Parathyroid adenoma (tissue), 2 donors: ENCODE measurements at regions not wholly inside any gene's neighbourhood (a gene's known extent, or its start where the extent isn't known, plus 50 kb on each side); places are given as distances from the start of the nearest gene placed in this dataset.

Experiments used
- H2AFZ ChIP-seq: fragments of 300-600 bp; sonication (generic); one replicate; pipeline ENCODE4 v1.7.0; 2017; ENCODE audit warnings: antibody characterized with exemption, mild to moderate bottlenecking
- H3K27ac ChIP-seq: fragments of 300-600 bp; sonication (generic); one replicate; pipeline ENCODE4 v1.7.0; 2017
- H3K27me3 ChIP-seq: fragments of 300-600 bp; sonication (generic); one replicate; pipeline ENCODE4 v1.7.0; 2017; ENCODE audit warnings: low read length; ENCODE audit not compliant: control insufficient read depth, insufficient read depth
- H3K36me3 ChIP-seq: fragments of 300-600 bp; sonication (generic); one replicate; pipeline ENCODE4 v1.7.0; 2017; ENCODE audit warnings: low read length; ENCODE audit not compliant: control insufficient read depth, insufficient read depth
- H3K4me1 ChIP-seq: fragments of 300-600 bp; sonication (generic); one replicate; pipeline ENCODE4 v1.7.0; 2017; ENCODE audit warnings: control low read depth
- H3K4me2 ChIP-seq: fragments of 300-600 bp; sonication (generic); one replicate; pipeline ENCODE4 v1.7.0; 2017; ENCODE audit warnings: low read length
- H3K4me3 ChIP-seq: fragments of 300-600 bp; sonication (generic); one replicate; pipeline ENCODE4 v1.7.0; 2017; ENCODE audit warnings: low read depth, low read length
- H3K79me2 ChIP-seq: fragments of 300-600 bp; sonication (generic); one replicate; pipeline ENCODE4 v1.7.0; 2017; ENCODE audit warnings: control low read depth
- H3K9ac ChIP-seq: fragments of 300-600 bp; sonication (generic); one replicate; pipeline ENCODE4 v1.7.0; 2017; ENCODE audit warnings: mild to moderate bottlenecking
- H3K9me3 ChIP-seq: fragments of 300-600 bp; sonication (generic); one replicate; pipeline ENCODE4 v1.7.0; 2017; ENCODE audit warnings: low read length; ENCODE audit not compliant: control insufficient read depth
- CTCF ChIP-seq: fragments of 300-600 bp; sonication (generic); IDR thresholded peaks from one replicate; pipeline ENCODE4 v1.7.0; 2017; ENCODE audit warnings: antibody characterized with exemption, mild to moderate bottlenecking
- donor health status: primary hyperparathyroidism.

GRCh38 chr3:55349851-55350250, 137.3 kb downstream of the WNT5A start:
- Histone ChIP-seq H3K27ac (no peak overlapping the region), H3K9ac (no peak overlapping the region), H3K27me3 (no peaks in the 10 kb centered on the region), H3K4me2 (no peak overlapping the region), H2AFZ (no peak overlapping the region), H3K36me3 (no peaks in the 10 kb centered on the region), H3K79me2 (no peaks in the 10 kb centered on the region), H3K9me3 (no peaks in the 10 kb centered on the region), H3K4me3 (no peak overlapping the region), H3K4me1 (no peaks in the 10 kb centered on the region)
- TF ChIP-seq CTCF, result no peak

DNA sequence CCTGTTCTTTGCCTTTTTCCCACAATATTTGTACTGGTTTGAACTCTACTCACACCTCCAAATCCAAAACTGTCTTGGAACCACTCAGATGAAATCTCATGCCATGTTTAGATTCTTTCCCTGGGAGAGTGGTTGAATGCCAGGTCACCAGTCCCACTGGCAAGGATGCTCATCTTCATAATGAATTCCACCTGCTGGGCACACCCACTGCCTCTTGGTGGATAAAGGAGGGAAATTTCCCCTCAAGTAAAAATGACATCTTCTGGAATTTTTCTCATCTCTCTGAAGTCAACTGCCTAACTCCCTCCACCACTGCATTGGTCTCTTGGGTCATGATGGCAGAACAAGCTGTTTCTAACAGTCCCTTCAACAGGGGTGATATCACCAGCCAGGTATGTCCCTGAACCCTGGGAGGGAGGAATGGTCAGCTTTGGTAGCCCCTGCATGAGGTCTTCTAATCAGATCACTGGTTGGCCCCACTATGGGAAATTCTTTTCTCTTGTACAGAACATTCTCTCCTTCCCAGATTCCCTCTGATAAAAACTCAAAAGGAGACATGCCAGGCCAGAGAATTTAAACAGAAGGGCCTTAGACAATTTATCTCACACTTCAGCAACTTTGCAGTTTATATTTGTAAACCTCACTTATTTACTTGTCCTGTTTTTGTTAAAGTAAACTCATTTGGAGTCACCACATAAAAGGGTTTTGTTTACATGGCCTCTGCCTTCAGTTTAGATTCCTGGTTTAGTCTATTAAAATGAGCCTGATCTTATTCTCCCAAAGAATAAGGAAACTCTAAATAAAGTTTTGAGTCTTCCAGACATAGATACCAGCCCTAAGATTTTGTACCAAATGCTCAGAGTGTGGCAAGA, 143.4 kb downstream of the WNT5A start:
- no peak for TF ChIP-seq CTCF
- Histone ChIP-seq H3K9me3 (no peaks in the 10 kb centered on the region), H3K36me3 (no peaks in the 10 kb centered on the region), H3K4me3 (no peak overlapping the region), H3K27me3 (no peaks in the 10 kb centered on the region), H3K4me2 (no peak overlapping the region), H2AFZ (no peak overlapping the region), H3K27ac (no peak overlapping the region), H3K4me1 (no peaks in the 10 kb centered on the region), H3K79me2 (no peaks in the 10 kb centered on the region), H3K9ac (no peak overlapping the region)

DNA sequence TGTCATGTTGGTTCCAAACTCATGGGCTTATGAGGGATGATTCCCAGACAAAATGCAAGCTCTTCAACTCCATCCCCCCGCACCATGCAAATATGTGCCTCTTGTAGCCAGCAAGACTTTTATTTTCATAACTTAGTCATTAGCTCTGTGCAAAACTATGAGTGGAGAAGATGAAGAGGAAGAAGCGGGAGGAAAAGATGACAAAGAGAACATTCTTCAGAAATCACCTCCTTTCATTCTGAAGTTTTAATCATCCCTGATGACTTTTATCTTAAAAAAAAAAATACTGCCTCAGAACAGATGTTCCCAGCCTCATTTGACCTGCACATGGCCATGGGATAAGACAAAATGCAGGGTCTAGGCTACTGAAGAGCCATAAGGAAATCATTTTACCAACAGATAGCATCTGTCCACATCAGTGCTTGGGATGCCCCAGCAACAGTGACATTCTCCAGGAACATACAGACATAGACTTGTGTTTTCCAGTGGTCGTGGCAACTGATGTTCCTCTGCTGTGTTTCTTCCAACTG, 145.5 kb downstream of the WNT5A start:
- Histone ChIP-seq H3K27me3 (no peaks in the 10 kb centered on the region), H3K36me3 (no peaks in the 10 kb centered on the region), H3K4me2 (no peak overlapping the region), H3K27ac (no peak overlapping the region), H3K4me1 (no peaks in the 10 kb centered on the region), H3K4me3 (no peak overlapping the region), H3K9me3 (no peaks in the 10 kb centered on the region), H3K9ac (no peak overlapping the region), H2AFZ (no peak overlapping the region), H3K79me2 (no peaks in the 10 kb centered on the region)
- no peak for TF ChIP-seq CTCF

DNA sequence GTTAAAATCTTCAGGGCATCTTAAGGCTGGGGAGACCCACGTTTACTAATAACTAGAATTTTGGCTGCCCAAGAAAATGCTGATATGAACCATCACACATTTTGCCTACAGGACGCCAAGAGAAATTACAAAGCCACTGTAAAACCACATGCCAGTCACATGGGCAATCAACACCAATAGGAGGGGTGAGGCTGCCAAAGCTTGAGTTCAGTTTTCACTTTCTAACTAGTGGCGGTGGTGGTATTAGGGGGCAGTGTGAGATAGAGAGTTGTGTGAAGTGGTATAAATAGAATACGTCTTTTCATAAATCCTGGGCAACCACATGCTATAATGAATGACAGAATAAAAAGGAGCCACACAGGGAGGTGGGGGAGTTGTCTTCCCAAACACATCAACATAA, 147.3 kb downstream of the WNT5A start:
- Histone ChIP-seq H2AFZ (no peak overlapping the region), H3K4me2 (no peak overlapping the region), H3K27me3 (no peaks in the 10 kb centered on the region), H3K9me3 (no peaks in the 10 kb centered on the region), H3K4me3 (no peak overlapping the region), H3K4me1 (no peaks in the 10 kb centered on the region), H3K79me2 (no peaks in the 10 kb centered on the region), H3K9ac (no peak overlapping the region), H3K27ac (no peak overlapping the region), H3K36me3 (no peaks in the 10 kb centered on the region)
- no peak for TF ChIP-seq CTCF

DNA sequence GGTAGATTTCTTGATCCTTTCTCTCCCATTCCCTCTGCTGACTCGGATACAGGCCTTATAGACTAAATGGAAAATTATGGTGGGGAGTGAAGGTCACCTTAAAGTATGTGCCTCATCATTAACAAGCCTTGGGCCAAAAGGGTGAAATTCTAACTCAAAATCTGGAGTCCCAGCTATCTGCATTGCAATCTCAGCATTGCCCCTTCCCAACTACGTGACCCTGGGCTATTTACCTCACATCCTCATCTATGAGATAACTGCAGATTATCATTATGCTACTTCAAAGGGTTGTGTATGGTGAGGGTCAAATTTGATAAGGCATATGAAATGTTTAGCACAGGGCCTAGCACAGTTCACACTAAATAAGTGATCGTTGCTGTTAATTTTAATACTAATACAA, 147.7 kb downstream of the WNT5A start:
- H3K27me3 ChIP-seq, result no peaks in the 10 kb centered on the region
- TF ChIP-seq CTCF, result no peak
- no peak overlapping the region for H3K4me3 ChIP-seq
- H3K9me3 ChIP-seq, result no peaks in the 10 kb centered on the region
- no peaks in the 10 kb centered on the region for H3K4me1 ChIP-seq
- H3K9ac ChIP-seq, result no peak overlapping the region
- H2AFZ ChIP-seq, result no peak overlapping the region
- H3K36me3 ChIP-seq, result no peaks in the 10 kb centered on the region
- H3K4me2 ChIP-seq, result no peak overlapping the region
- H3K27ac ChIP-seq, result no peak overlapping the region
- H3K79me2 ChIP-seq, result no peaks in the 10 kb centered on the region
